Small intestine (tissue), 7 donors: ENCODE measurements at regions not wholly inside any gene's neighbourhood (a gene's known extent, or its start where the extent isn't known, plus 50 kb on each side); places are given as distances from the start of the nearest gene placed in this dataset.
"Not testable (repeated sequence)": the region's sequence is repeated elsewhere in the genome, so short reads cannot be mapped to it uniquely, and the experiment has no call there.

Source experiments
- DNase-seq, 2 donors: peaks; one replicate each; pipeline versions ENCODE4 v3.0.0 to v3.0.0-alpha.2; 2013
- FAIRE-seq: peaks from 2 replicates; lab custom pipeline; 2012; peaks lifted over from hg19 to GRCh38; lab: Jason Lieb, UNC
- H3K27ac ChIP-seq, 3 donors: one replicate each; pipeline ENCODE4 v1.5.1; 2013; ENCODE audit warnings: low read length in 2 of 3, mild to moderate bottlenecking in 2 of 3, control low read depth in 1 of 3, inconsistent platforms in 1 of 3, low read depth in 1 of 3, moderate library complexity in 1 of 3
- H3K27me3 ChIP-seq, 3 donors: one replicate each; pipeline ENCODE4 v1.6.1; 2013; ENCODE audit warnings: low read length in 3 of 3, inconsistent platforms in 1 of 3; ENCODE audit not compliant: control insufficient read depth in 3 of 3, insufficient read depth in 3 of 3
- H3K36me3 ChIP-seq, 3 donors: one replicate each; pipeline ENCODE4 v1.6.1; 2013; ENCODE audit warnings: low read length in 3 of 3, inconsistent platforms in 1 of 3, low read depth in 1 of 3, mild to moderate bottlenecking in 1 of 3, moderate library complexity in 1 of 3; ENCODE audit not compliant: control insufficient read depth in 3 of 3, insufficient read depth in 2 of 3
- H3K4me1 ChIP-seq, 3 donors: one replicate each; pipeline ENCODE4 v1.6.1; 2013; ENCODE audit warnings: low read length in 2 of 3, inconsistent platforms in 1 of 3, low read depth in 1 of 3, mild to moderate bottlenecking in 1 of 3, moderate library complexity in 1 of 3; ENCODE audit not compliant: control insufficient read depth in 3 of 3, insufficient read depth in 2 of 3
- H3K4me3 ChIP-seq, 3 donors: one replicate each; pipeline ENCODE4 v1.5.1; 2013; ENCODE audit warnings: low read length in 3 of 3, control low read depth in 1 of 3, inconsistent platforms in 1 of 3, low read depth in 1 of 3, mild to moderate bottlenecking in 1 of 3, moderate library complexity in 1 of 3
- H3K9me3 ChIP-seq, 2 donors: one replicate each; pipeline ENCODE4 v1.6.1; 2013; ENCODE audit warnings: low read depth in 1 of 2, low read length in 1 of 2; ENCODE audit not compliant: control insufficient read depth in 2 of 2, insufficient read depth in 1 of 2
- WGBS, 3 donors: extraction: QIAGEN DNeasy Blood & Tissue Kit; methylation state at CpG; one replicate each; pipeline ENCODE4 v1.1.7; 2013; 5-methylcytosine and 5-hydroxymethylcytosine counted together
- donor health status: healthy with polysubstance abuse.
- donor health status: control.
- donor health status: control.
- donor health status: Bipolar disorder and iron deficiency.
- donor health status: healthy.

DNA sequence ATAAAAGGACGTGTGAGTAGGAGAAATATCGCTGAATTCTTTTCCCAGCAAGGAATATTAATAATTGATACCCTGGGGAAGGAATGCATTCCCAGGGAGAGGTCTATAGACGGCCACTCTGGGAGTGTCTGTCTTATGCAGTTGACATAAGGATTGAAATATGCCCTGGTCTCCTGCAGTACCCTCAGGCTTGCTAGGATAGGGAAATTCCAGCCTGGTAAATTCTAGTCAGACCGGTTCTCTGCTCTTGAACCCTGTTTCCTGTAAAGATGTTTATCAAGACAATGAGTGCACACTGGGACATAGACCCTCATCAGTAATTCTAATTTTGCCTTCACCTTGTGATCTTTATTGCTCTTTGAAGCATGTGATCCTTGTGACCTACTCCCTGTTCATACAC is 224.2 kb upstream of the ADGRL4 start:
- H3K27ac ChIP-seq, H3K9me3 ChIP-seq, H3K4me1 ChIP-seq, FAIRE-seq, H3K4me3 ChIP-seq, H3K27me3 ChIP-seq, DNase-seq, H3K36me3 ChIP-seq: not testable (repeated sequence)
- 66 to 83% (median 69%) methylated on average over 4 of the region's 4 CpGs for WGBS, 3 donors

GRCh38 chr1:79226963-79227362 is 220.4 kb upstream of the ADGRL4 start:
- WGBS, 3 donors: 73 to 87% (median 80%) methylated on average over 2 of the region's 2 CpGs

GRCh38 chr1:79224537-79224936 is 218.0 kb upstream of the ADGRL4 start:
- FAIRE-seq: no peak
- Histone ChIP-seq H3K4me3 (no peak overlapping the region), H3K36me3 (no peaks in the 10 kb centered on the region), H3K9me3 (peaks cover 0 to 13% of the 10 kb centered on the region in 2 donors), H3K27me3 (no peaks in the 10 kb centered on the region), H3K27ac (no peak overlapping the region), H3K4me1 (no peaks in the 10 kb centered on the region)
- 70 to 89% (median 72%) methylated on average over 3 of the region's 3 CpGs for WGBS, 3 donors
- DNase-seq: no peak

More at GRCh38 chr1:79226963-79227362, 220.4 kb upstream of the ADGRL4 start:
- no peaks in the 10 kb centered on the region for H3K4me1 ChIP-seq
- H3K4me3 ChIP-seq: no peak overlapping the region
- no peaks in the 10 kb centered on the region for H3K36me3 ChIP-seq
- H3K27me3 ChIP-seq: no peaks in the 10 kb centered on the region
- DNase-seq: no peak
- no peaks in the 10 kb centered on the region for H3K9me3 ChIP-seq
- no peak overlapping the region for H3K27ac ChIP-seq
- no peak for FAIRE-seq

- WGBS, 3 donors: 60 to 82% (median 61%) methylated on average over 2 of the region's 2 CpGs
- Histone ChIP-seq H3K4me3 (no peak overlapping the region), H3K27me3 (no peaks in the 10 kb centered on the region), H3K27ac (no peak overlapping the region), H3K36me3 (no peaks in the 10 kb centered on the region), H3K4me1 (no peaks in the 10 kb centered on the region), H3K9me3 (peaks cover 0 to 13% of the 10 kb centered on the region in 2 donors)
- DNase-seq (no peak), FAIRE-seq (no peak)
These were observed 214.0 kb upstream of the ADGRL4 start for GRCh38 chr1:79220509-79220908.

- H3K27ac ChIP-seq: no peak overlapping the region
- H3K4me1 ChIP-seq: no peaks in the 10 kb centered on the region
- H3K27me3 ChIP-seq: no peaks in the 10 kb centered on the region
- H3K36me3 ChIP-seq: no peaks in the 10 kb centered on the region
- no peak overlapping the region for H3K4me3 ChIP-seq
- 77 to 86% (median 77%) methylated on average over 4 of the region's 4 CpGs for WGBS, 3 donors
- no peaks in the 10 kb centered on the region for H3K9me3 ChIP-seq
- FAIRE-seq (no peak), DNase-seq (no peak)
These were observed 208.8 kb upstream of the ADGRL4 start for GRCh38 chr1:79215311-79215710.

DNA sequence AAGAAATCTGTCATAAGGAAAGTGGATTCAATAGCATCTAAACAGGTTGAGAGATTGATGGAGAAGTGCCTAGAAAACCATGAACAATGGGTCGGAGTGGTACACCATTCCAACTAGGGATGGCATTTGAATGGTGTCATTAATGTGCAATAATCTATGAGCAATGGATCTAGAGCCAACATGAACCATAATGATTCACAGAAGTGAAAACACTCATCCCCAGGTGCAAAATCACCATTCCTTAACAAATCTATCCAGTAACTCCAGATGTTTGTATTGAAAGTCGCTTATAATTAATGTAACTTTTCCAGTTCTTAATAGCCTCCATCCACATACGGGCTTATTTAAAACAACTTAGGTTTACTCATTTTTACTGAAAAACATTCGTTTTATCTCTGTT is 201.3 kb upstream of the ADGRL4 start:
- no peak for DNase-seq
- H3K4me3 ChIP-seq: no peak overlapping the region
- FAIRE-seq: no peak
- WGBS, 3 donors: 69 to 77% (median 71%) methylated on average over 4 of the region's 4 CpGs
- H3K4me1 ChIP-seq: no peaks in the 10 kb centered on the region
- no peaks in the 10 kb centered on the region for H3K27me3 ChIP-seq
- no peaks in the 10 kb centered on the region for H3K36me3 ChIP-seq
- H3K27ac ChIP-seq: no peak overlapping the region
- H3K9me3 ChIP-seq: no peaks in the 10 kb centered on the region

DNA sequence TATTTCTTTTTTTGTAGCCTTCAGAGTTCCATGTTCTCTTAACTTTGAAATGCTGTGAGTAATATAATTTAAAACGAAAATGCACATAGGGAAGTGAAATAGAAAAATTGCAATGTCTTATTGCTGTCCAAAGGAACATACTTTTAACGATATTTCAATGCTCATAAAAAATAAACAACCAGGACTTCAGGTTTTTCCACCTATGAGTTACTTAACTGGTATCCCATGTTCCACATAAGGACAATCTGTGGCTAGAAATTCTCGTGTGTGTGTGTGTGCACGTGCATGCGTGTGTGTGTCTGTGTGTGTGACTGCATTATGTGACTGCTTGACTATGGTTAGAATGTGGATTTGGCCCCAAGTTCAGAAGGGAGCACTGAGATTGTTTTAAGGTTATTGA is 200.8 kb upstream of the ADGRL4 start:
- Histone ChIP-seq H3K27me3 (no peaks in the 10 kb centered on the region), H3K9me3 (no peaks in the 10 kb centered on the region), H3K4me1 (no peaks in the 10 kb centered on the region), H3K27ac (no peak overlapping the region), H3K36me3 (no peaks in the 10 kb centered on the region), H3K4me3 (no peak overlapping the region)
- 76 to 88% (median 79%) methylated on average over 5 of the region's 5 CpGs for WGBS, 3 donors
- no peak for DNase-seq
- no peak for FAIRE-seq

DNA sequence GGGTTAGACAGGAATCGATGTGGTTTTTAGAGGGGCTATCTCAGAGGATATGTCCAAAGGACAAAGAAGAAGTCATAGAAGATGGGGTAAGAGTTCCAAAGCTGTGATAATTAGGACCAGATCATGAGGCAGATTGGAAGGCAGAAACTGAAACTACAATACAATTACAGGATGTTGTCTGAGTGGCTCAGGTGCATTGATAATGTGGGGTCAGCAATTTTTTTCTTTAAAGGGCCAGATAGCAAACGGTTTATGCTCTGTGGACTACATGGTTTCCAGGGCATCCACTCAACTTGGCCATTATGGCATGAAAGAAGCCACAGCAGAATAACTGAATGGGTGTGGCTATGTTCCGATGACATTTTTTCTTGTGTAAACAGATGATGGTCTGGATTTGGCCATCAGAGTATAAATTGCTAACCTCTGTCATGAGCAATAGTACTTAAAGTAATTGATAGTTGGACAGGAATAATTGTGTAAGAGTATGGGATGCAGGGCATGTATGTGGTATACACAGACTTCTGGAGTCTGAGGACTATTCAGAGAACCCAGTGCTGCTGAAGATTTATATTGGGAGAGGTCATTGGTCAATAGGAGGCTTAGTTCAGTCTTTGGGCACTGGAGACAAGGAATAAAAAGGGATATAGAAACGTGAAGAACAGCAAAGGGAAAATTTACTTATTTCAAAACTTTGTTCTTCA is 198.4 kb upstream of the ADGRL4 start:
- H3K9me3 ChIP-seq: no peaks in the 10 kb centered on the region
- H3K27ac ChIP-seq: no peak overlapping the region
- H3K4me3 ChIP-seq: no peak overlapping the region
- WGBS, 3 donors: 50 to 64% (median 52%) methylated on average over 4 of the region's 4 CpGs
- DNase-seq (no peak), FAIRE-seq (no peak)
- H3K27me3 ChIP-seq: no peaks in the 10 kb centered on the region
- H3K36me3 ChIP-seq: no peaks in the 10 kb centered on the region
- H3K4me1 ChIP-seq: no peaks in the 10 kb centered on the region

GRCh38 chr1:79198832-79199231 is 192.3 kb upstream of the ADGRL4 start:
- Histone ChIP-seq H3K36me3 (no peaks in the 10 kb centered on the region), H3K27ac (no peak overlapping the region), H3K4me1 (no peaks in the 10 kb centered on the region), H3K4me3 (no peak overlapping the region), H3K9me3 (no peaks in the 10 kb centered on the region), H3K27me3 (no peaks in the 10 kb centered on the region)
- DNase-seq (no peak), FAIRE-seq (no peak)
- WGBS, 3 donors: 41 to 65% (median 48%) methylated on average over 2 of the region's 2 CpGs
